Thoracic aorta (tissue), 2 donors: ENCODE measurements at regions not wholly inside any gene's neighbourhood (a gene's known extent, or its start where the extent isn't known, plus 50 kb on each side); places are given as distances from the start of the nearest gene placed in this dataset.

Source experiments
- ATAC-seq: fragments of 150-250 bp; one replicate; pipeline ENCODE4 v1.8.0; 2017; ENCODE audit warnings: low read depth; ENCODE audit not compliant: insufficient number of reproducible peaks, low FRiP score
- DNase-seq: peaks from one replicate; pipeline ENCODE4 v3.0.0-alpha.2; 2020; ENCODE audit warnings: low spot score
- H3K27ac ChIP-seq, 2 donors: fragments of 200-600 bp; sonication (generic); 1 replicate in 1 of 2; 2 replicates in 1 of 2; pipeline ENCODE4 v1.5.1; 2016; ENCODE audit warnings: mild to moderate bottlenecking in 2 of 2, moderate library complexity in 2 of 2
- H3K27me3 ChIP-seq: fragments of 200-600 bp; sonication (generic); replicated peaks from 2 replicates; pipeline ENCODE4 v1.6.0; 2016; ENCODE audit warnings: mild to moderate bottlenecking; ENCODE audit not compliant: insufficient read depth
- H3K36me3 ChIP-seq: fragments of 200-600 bp; sonication (generic); one replicate; pipeline ENCODE4 v1.5.1; 2016
- H3K4me1 ChIP-seq, 2 donors: fragments of 200-600 bp; sonication (generic); 1 replicate in 1 of 2; 2 replicates in 1 of 2; pipeline versions ENCODE4 v1.5.1 to v1.6.0; 2016; ENCODE audit warnings: low read depth in 2 of 2, mild to moderate bottlenecking in 1 of 2; ENCODE audit not compliant: control insufficient read depth in 1 of 2
- H3K4me3 ChIP-seq: fragments of 200-600 bp; sonication (generic); 2 replicates; pipeline ENCODE4 v1.5.1; 2016; ENCODE audit warnings: mild to moderate bottlenecking
- H3K9me3 ChIP-seq: fragments of 200-600 bp; sonication (generic); 2 replicates; pipeline ENCODE4 v1.5.1; 2016
- CTCF ChIP-seq: fragments of 200-600 bp; sonication (generic); IDR thresholded peaks from one replicate; pipeline ENCODE4 v1.5.1; 2019; ENCODE audit warnings: antibody characterized with exemption

GRCh38 chr2:20919297-20919800 is 96.4 kb upstream of the LDAH start:
- H3K27me3 ChIP-seq = no peaks in the 10 kb centered on the region
- no peak for TF ChIP-seq CTCF
- no peak for ATAC-seq
- H3K36me3 ChIP-seq = no peaks in the 10 kb centered on the region
- H3K9me3 ChIP-seq = no peaks in the 10 kb centered on the region
- DNase-seq = no peak
- H3K4me1 ChIP-seq = peaks cover 17 to 29% of the 10 kb centered on the region in 2 donors
- no peak overlapping the region for H3K27ac ChIP-seq
- H3K4me3 ChIP-seq = no peak overlapping the region

GRCh38 chr2:20917719-20918572 is 95.0 kb upstream of the LDAH start:
- DNase-seq (no peak), ATAC-seq (no peak)
- TF ChIP-seq CTCF = no peak
- Histone ChIP-seq H3K27ac (peak overlapping the region; percentile 31 to 64), H3K9me3 (no peaks in the 10 kb centered on the region), H3K4me3 (peak overlapping the region; percentile 3), H3K36me3 (no peaks in the 10 kb centered on the region), H3K4me1 (peaks cover 17 to 29% of the 10 kb centered on the region in 2 donors), H3K27me3 (no peaks in the 10 kb centered on the region)

GRCh38 chr2:20917287-20917660 is 94.4 kb upstream of the LDAH start:
- Histone ChIP-seq H3K27ac (peak overlapping the region; percentile 31 to 64), H3K27me3 (no peaks in the 10 kb centered on the region), H3K4me1 (peaks cover 17 to 29% of the 10 kb centered on the region in 2 donors), H3K36me3 (no peaks in the 10 kb centered on the region), H3K9me3 (no peaks in the 10 kb centered on the region), H3K4me3 (peak overlapping the region; percentile 3)
- TF ChIP-seq CTCF = no peak
- no peak for DNase-seq
- no peak for ATAC-seq

- H3K4me1 ChIP-seq = peaks cover 17 to 29% of the 10 kb centered on the region in 2 donors
- DNase-seq = no peak
- H3K27me3 ChIP-seq = no peaks in the 10 kb centered on the region
- no peak for ATAC-seq
- peak overlapping the region; percentile 3 for H3K4me3 ChIP-seq
- H3K27ac ChIP-seq = peak overlapping the region; percentile 31 to 64
- no peaks in the 10 kb centered on the region for H3K9me3 ChIP-seq
- no peaks in the 10 kb centered on the region for H3K36me3 ChIP-seq
- peak; percentile 36 for TF ChIP-seq CTCF
Measured at GRCh38 chr2:20916604-20917286, 93.8 kb upstream of the LDAH start.

- H3K4me1 ChIP-seq = peaks cover 17 to 29% of the 10 kb centered on the region in 2 donors
- no peak for TF ChIP-seq CTCF
- H3K27ac ChIP-seq = no peak overlapping the region
- no peak overlapping the region for H3K4me3 ChIP-seq
- H3K9me3 ChIP-seq = no peaks in the 10 kb centered on the region
- no peak for ATAC-seq
- DNase-seq = no peak
- no peaks in the 10 kb centered on the region for H3K27me3 ChIP-seq
- no peaks in the 10 kb centered on the region for H3K36me3 ChIP-seq
Measured at GRCh38 chr2:20915271-20915670, 92.4 kb upstream of the LDAH start.
